Small intestine (tissue), 7 donors: ENCODE measurements at regions not wholly inside any gene's neighbourhood (a gene's known extent, or its start where the extent isn't known, plus 50 kb on each side); places are given as distances from the start of the nearest gene placed in this dataset.

ENCODE experiments used
- DNase-seq, 2 donors: peaks; one replicate each; pipeline versions ENCODE4 v3.0.0 to v3.0.0-alpha.2; 2013
- FAIRE-seq: peaks from 2 replicates; lab custom pipeline; 2012; peaks lifted over from hg19 to GRCh38; lab: Jason Lieb, UNC
- H3K27ac ChIP-seq, 3 donors: one replicate each; pipeline ENCODE4 v1.5.1; 2013; ENCODE audit warnings: low read length in 2 of 3, mild to moderate bottlenecking in 2 of 3, control low read depth in 1 of 3, inconsistent platforms in 1 of 3, low read depth in 1 of 3, moderate library complexity in 1 of 3
- H3K27me3 ChIP-seq, 3 donors: one replicate each; pipeline ENCODE4 v1.6.1; 2013; ENCODE audit warnings: low read length in 3 of 3, inconsistent platforms in 1 of 3; ENCODE audit not compliant: control insufficient read depth in 3 of 3, insufficient read depth in 3 of 3
- H3K36me3 ChIP-seq, 3 donors: one replicate each; pipeline ENCODE4 v1.6.1; 2013; ENCODE audit warnings: low read length in 3 of 3, inconsistent platforms in 1 of 3, low read depth in 1 of 3, mild to moderate bottlenecking in 1 of 3, moderate library complexity in 1 of 3; ENCODE audit not compliant: control insufficient read depth in 3 of 3, insufficient read depth in 2 of 3
- H3K4me1 ChIP-seq, 3 donors: one replicate each; pipeline ENCODE4 v1.6.1; 2013; ENCODE audit warnings: low read length in 2 of 3, inconsistent platforms in 1 of 3, low read depth in 1 of 3, mild to moderate bottlenecking in 1 of 3, moderate library complexity in 1 of 3; ENCODE audit not compliant: control insufficient read depth in 3 of 3, insufficient read depth in 2 of 3
- H3K4me3 ChIP-seq, 3 donors: one replicate each; pipeline ENCODE4 v1.5.1; 2013; ENCODE audit warnings: low read length in 3 of 3, control low read depth in 1 of 3, inconsistent platforms in 1 of 3, low read depth in 1 of 3, mild to moderate bottlenecking in 1 of 3, moderate library complexity in 1 of 3
- H3K9me3 ChIP-seq, 2 donors: one replicate each; pipeline ENCODE4 v1.6.1; 2013; ENCODE audit warnings: low read depth in 1 of 2, low read length in 1 of 2; ENCODE audit not compliant: control insufficient read depth in 2 of 2, insufficient read depth in 1 of 2
- WGBS, 3 donors: extraction: QIAGEN DNeasy Blood & Tissue Kit; methylation state at CpG; one replicate each; pipeline ENCODE4 v1.1.7; 2013; 5-methylcytosine and 5-hydroxymethylcytosine counted together
- donor health status: healthy with polysubstance abuse.
- donor health status: control.
- donor health status: control.
- donor health status: Bipolar disorder and iron deficiency.
- donor health status: healthy.

DNA sequence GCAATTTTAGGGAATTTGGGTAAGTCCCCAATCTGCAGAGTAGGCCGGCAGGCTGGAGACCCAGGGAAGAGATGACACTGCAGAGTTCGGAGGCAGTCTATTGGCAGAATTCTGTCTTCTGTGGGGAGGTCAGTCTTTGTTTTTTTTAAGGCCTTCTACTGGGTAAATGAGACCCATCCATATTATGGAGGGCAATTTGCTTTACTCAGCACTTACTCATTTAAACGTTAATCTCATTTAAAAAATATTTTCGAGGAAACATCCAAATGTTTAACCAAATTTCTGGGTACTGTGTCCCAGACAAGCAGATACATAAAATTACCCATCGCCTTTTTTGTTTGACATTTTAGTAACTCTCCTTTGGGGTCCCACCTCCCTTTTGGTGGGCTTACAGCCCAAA, 139.5 kb downstream of the IRS1 start:
- H3K36me3 ChIP-seq: no peaks in the 10 kb centered on the region

DNA sequence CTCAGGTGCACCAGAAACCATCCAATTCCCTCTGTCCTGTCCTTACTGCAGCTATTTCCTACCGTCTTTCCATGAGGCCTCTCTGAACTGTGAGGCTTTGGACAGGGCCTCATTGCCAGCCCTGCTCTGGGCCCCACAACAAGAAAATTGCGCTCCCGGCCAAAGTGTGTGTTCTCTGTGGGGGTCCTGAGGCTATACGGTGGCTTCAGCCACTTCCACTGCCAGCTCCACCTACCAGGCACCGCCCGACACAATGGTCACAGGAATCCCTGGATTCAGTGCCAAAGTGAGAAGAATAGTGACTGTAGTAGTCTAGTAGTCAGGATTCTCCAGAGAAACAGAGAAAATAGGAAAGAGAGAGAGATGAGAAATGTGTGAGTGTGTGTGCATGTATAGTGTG, 140.2 kb downstream of the IRS1 start:
- Histone ChIP-seq H3K9me3 (no peaks in the 10 kb centered on the region), H3K36me3 (no peaks in the 10 kb centered on the region), H3K27me3 (no peaks in the 10 kb centered on the region), H3K4me1 (peaks cover 0 to 36% (median 5%) of the 10 kb centered on the region in 3 donors), H3K27ac (peak overlapping the region in 1 of 3 donors; percentile 66), H3K4me3 (no peak overlapping the region)
- WGBS, 3 donors: 86 to 89% (median 87%) methylated on average over 6 of the region's 6 CpGs
- FAIRE-seq (no peak), DNase-seq (no peak)

More for the DNA sequence above, 139.5 kb downstream of the IRS1 start:
- Histone ChIP-seq H3K4me1 (peaks cover 0 to 36% (median 5%) of the 10 kb centered on the region in 3 donors), H3K27me3 (no peaks in the 10 kb centered on the region), H3K9me3 (no peaks in the 10 kb centered on the region), H3K27ac (peak overlapping the region in 2 of 3 donors; percentile 9 to 53), H3K4me3 (no peak overlapping the region)
- DNase-seq (no peak), FAIRE-seq (no peak)
- 69 to 86% (median 71%) methylated on average over 5 of the region's 5 CpGs for WGBS, 3 donors

DNA sequence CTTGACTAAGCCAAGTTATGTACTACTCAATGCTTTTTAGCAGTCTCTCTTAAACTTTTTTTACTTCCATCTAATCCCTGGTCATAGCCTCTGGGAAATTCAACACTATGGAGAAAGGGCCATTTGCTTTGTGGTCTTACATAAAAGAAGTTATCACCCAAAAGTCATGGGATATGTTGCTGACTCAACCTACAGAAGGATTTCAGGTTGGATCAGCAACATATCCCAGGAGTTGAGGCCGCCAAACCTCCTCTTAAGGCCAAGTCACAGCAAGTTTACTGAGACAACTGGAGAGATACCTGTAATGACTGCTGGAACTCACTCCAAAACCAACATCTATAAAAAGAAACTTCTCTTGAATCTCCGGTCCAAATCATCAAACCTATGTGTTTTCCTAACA, 141.1 kb downstream of the IRS1 start:
- Histone ChIP-seq H3K27ac (peak overlapping the region in 1 of 3 donors; percentile 66), H3K36me3 (no peaks in the 10 kb centered on the region), H3K27me3 (no peaks in the 10 kb centered on the region), H3K4me3 (no peak overlapping the region), H3K9me3 (no peaks in the 10 kb centered on the region), H3K4me1 (peaks cover 0 to 36% (median 5%) of the 10 kb centered on the region in 3 donors)
- WGBS, 3 donors: 66 to 80% (median 69%) methylated on average over 2 of the region's 2 CpGs
- DNase-seq (no peak), FAIRE-seq (no peak)

DNA sequence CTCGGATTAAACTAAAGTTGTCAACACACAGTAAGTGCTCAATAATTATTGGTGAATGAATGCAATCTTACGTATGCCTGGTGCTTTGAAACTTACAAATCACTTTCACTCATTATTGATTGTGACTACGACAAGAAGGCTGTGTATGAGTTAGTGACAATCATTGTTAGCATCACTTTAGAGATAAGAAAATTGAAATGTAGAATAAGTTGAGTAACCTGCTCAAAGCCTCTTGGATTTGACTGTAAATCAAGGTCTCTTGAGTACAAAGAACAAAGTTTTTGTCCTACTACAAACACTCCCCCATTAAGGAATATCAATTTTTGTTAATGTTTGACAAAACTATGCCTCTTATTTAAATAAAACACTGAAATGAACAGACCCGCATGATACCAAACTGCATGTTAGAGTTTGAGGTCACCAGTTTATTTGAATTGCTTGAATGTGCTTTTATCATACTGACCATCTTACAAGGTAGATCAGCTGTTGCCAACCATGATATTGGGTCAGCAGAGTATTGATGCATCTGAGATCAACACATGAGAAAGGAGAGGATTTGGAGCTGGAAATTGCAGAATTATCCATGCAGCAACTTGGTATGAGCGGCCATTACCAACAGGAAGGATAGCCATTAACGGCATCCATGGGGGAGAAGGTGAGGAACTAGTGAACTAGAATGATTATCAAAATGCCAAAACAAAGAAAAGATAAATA, 142.1 kb downstream of the IRS1 start:
- H3K4me1 ChIP-seq: peaks cover 0 to 43% (median 5%) of the 10 kb centered on the region in 3 donors
- DNase-seq (no peak), FAIRE-seq (no peak)
- no peaks in the 10 kb centered on the region for H3K9me3 ChIP-seq
- WGBS, 3 donors: 68 to 81% (median 71%) methylated on average over 6 of the region's 6 CpGs
- H3K4me3 ChIP-seq: no peak overlapping the region
- no peaks in the 10 kb centered on the region for H3K36me3 ChIP-seq
- H3K27ac ChIP-seq: peak overlapping the region in 1 of 3 donors; percentile 68
- no peaks in the 10 kb centered on the region for H3K27me3 ChIP-seq

DNA sequence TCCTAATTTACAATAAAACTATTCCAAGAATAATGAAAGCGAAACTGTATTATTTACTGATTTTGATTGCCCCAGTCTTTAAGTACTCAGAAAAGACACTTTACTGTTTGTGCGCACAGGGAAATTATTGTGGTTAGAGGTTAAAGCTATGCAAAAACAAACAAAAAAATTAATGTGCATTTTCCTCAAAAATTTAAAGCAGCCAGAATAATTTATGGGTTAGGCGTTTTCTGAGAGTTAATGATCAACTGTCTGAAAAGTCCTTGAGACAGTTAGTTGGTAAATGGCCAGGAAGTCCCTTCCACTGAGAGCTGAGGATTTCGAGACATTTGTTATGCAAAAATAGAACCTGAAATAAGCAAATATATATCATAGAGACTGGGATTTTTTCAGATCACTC, 143.3 kb downstream of the IRS1 start:
- peak overlapping the region in 1 of 3 donors; percentile 68 for H3K27ac ChIP-seq
- peak; percentile 37 to 61 for DNase-seq
- H3K36me3 ChIP-seq: no peaks in the 10 kb centered on the region
- 18 to 37% (median 19%) methylated on average over 4 of the region's 4 CpGs for WGBS, 3 donors
- no peak for FAIRE-seq
- no peak overlapping the region for H3K4me3 ChIP-seq
- peaks cover 0 to 48% (median 8%) of the 10 kb centered on the region in 3 donors for H3K4me1 ChIP-seq
- H3K27me3 ChIP-seq: no peaks in the 10 kb centered on the region
- H3K9me3 ChIP-seq: no peaks in the 10 kb centered on the region

DNA sequence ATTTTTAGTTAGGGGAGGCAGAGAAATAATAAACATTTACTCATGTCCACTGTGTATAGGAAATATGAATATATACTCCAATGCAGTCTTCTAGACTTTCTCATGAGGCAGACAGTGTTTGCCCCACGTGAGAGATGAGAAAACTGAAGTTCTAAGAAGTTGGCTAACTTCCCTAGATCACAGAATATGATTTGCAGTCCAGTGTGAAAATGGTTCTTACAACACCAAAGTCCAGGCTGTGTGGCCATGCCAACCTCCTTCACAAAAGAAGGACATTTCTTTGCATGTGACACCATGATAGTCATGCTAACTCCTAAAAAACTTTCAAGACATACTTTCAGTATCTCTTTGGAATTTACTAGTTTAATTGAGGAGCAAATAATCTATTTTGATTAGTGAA, 143.7 kb downstream of the IRS1 start:
- FAIRE-seq (no peak), DNase-seq (peak; percentile 56 to 76)
- Histone ChIP-seq H3K27me3 (no peaks in the 10 kb centered on the region), H3K27ac (peak overlapping the region in 2 of 3 donors; percentile 26 to 68), H3K4me3 (no peak overlapping the region), H3K9me3 (no peaks in the 10 kb centered on the region), H3K4me1 (peaks cover 0 to 47% (median 8%) of the 10 kb centered on the region in 3 donors), H3K36me3 (no peaks in the 10 kb centered on the region)
- 3 to 11% (median 3%) methylated on average over 1 of the region's 1 CpG for WGBS, 3 donors

DNA sequence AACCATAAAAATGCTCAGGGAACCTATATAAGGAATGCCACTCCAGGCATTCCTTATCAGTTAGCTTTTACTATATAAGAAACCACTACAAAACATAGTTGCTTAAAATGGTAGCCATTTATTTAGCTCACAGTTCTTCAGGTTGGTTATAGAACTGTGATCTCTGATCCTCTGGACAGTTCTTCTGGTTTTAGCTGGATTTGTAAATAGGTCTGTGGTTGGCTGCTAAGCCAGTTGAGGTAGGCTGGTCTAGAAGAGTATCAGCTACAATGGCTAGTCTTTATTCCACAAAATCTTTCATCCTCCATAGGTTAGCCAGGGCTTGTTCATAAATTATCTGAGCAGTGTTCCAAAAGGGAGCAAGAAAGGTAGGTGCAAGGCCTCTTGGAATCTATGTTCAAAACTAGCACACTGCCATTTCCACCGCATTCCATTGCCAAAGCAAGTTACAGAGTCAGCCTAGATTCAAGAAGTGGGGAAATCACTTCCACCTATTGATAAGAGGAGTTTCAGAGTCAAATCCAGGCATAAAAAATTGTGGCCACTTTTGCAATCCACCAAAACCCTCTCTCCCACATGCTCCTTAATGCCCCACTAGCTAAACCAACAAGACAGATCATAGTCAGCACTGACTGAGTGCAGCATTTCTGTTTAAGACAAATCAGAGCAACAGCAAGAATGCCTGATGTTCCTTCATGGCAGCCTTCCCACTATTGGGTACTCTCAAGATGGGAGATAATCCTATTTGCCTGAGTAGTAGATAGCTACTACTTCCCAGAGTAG, 146.4 kb downstream of the IRS1 start:
- Histone ChIP-seq H3K9me3 (peaks cover 0 to 13% of the 10 kb centered on the region in 2 donors), H3K27me3 (no peaks in the 10 kb centered on the region), H3K4me1 (peaks cover 0 to 39% (median 8%) of the 10 kb centered on the region in 3 donors), H3K27ac (peak overlapping the region in 1 of 3 donors; percentile 70), H3K4me3 (no peak overlapping the region), H3K36me3 (no peaks in the 10 kb centered on the region)
- WGBS, 3 donors: 86 to 100% (median 98%) methylated on average over 1 of the region's 1 CpG
- FAIRE-seq (no peak), DNase-seq (no peak)

DNA sequence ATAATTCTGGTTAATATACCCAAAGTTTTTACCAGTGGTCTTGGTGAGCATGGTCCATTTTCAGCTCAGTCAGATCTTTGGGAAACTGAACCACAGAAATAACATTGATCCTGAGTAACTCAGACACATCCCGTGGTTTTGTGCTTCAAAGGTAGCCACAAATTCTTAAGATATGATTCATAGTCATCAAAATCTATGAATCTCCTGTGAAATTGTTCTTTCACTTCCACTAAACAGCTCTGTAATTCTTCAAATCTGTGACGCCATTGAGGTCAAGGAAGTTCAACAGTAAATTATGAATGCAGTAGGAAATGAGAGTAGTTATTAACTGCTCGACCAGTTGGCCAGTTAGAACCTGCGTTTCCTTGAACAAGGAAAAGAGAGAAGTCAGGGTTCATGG, 147.3 kb downstream of the IRS1 start:
- Histone ChIP-seq H3K36me3 (no peaks in the 10 kb centered on the region), H3K27ac (peak overlapping the region in 1 of 3 donors; percentile 70), H3K27me3 (no peaks in the 10 kb centered on the region), H3K4me1 (peaks cover 0 to 36% (median 8%) of the 10 kb centered on the region in 3 donors), H3K4me3 (no peak overlapping the region), H3K9me3 (peaks cover 0 to 13% of the 10 kb centered on the region in 2 donors)
- DNase-seq (peak; percentile 80 to 85), FAIRE-seq (no peak)
- 4 to 14% (median 8%) methylated on average over 4 of the region's 4 CpGs for WGBS, 3 donors
